Karpas-422 (cell line): ENCODE measurements at regions not wholly inside any gene's neighbourhood (a gene's known extent, or its start where the extent isn't known, plus 50 kb on each side); places are given as distances from the start of the nearest gene placed in this dataset.

Experiments used
- DNase-seq: peaks from one replicate; pipeline ENCODE4 v3.0.0-alpha.2; 2015
- H2AFZ ChIP-seq: fragments of 200-600 bp; sonication (generic); 2 replicates; pipeline ENCODE4 v1.6.1; 2014; ENCODE audit warnings: antibody characterized with exemption, low read length, mixed read lengths
- H3K27ac ChIP-seq: fragments of 200-600 bp; sonication (generic); 2 replicates; pipeline ENCODE4 v1.5.1; 2014; ENCODE audit warnings: mild to moderate bottlenecking, low read length, moderate library complexity
- H3K27me3 ChIP-seq: fragments of 200-600 bp; sonication (generic); 2 replicates; pipeline ENCODE4 v1.6.1; 2014; ENCODE audit warnings: low read length, mixed read lengths
- H3K36me3 ChIP-seq: fragments of 200-600 bp; sonication (generic); 2 replicates; pipeline ENCODE4 v1.6.1; 2014; ENCODE audit warnings: low read length, mixed read lengths; ENCODE audit not compliant: insufficient read depth
- H3K4me1 ChIP-seq: fragments of 200-600 bp; sonication (generic); 2 replicates; pipeline ENCODE4 v1.6.1; 2014; ENCODE audit warnings: mild to moderate bottlenecking, low read length, mixed read lengths
- H3K4me2 ChIP-seq: fragments of 200-600 bp; sonication (generic); 2 replicates; pipeline ENCODE4 v1.6.1; 2014; ENCODE audit warnings: low read length, low read depth, mild to moderate bottlenecking; ENCODE audit not compliant: poor library complexity, severe bottlenecking
- H3K4me3 ChIP-seq: fragments of 200-600 bp; sonication (generic); 2 replicates; pipeline ENCODE4 v1.5.1; 2014; ENCODE audit warnings: mild to moderate bottlenecking, antibody characterized with exemption, low read length, mixed read lengths
- H3K79me2 ChIP-seq: fragments of 200-600 bp; sonication (generic); 2 replicates; pipeline ENCODE4 v1.6.1; 2014; ENCODE audit warnings: mild to moderate bottlenecking, low read length, mixed read lengths
- H3K9ac ChIP-seq: fragments of 200-600 bp; sonication (generic); 2 replicates; pipeline ENCODE4 v1.6.0; 2014; ENCODE audit warnings: low read length
- H3K9me2 ChIP-seq: fragments of 200-600 bp; sonication (generic), shearing (Covaris generic); replicated peaks from 2 replicates; pipeline ENCODE4 v1.6.0; 2014; ENCODE audit warnings: mild to moderate bottlenecking, low read length, moderate library complexity; ENCODE audit not compliant: insufficient read depth
- H3K9me3 ChIP-seq: fragments of 300-700, 200-600 bp; sonication (generic); 2 replicates; pipeline ENCODE4 v1.6.1; 2014; ENCODE audit warnings: low read length, mixed read lengths
- H4K20me1 ChIP-seq: fragments of 200-600 bp; sonication (generic); 2 replicates; pipeline ENCODE4 v1.6.1; 2014; ENCODE audit warnings: mild to moderate bottlenecking, antibody characterized with exemption, low read length, low read depth; ENCODE audit not compliant: insufficient read depth

- DNase-seq: no peak
Observed at GRCh38 chr7:90005836-90006235, 148.4 kb upstream of the STEAP1 start.

GRCh38 chr7:90007001-90007654 is 147.1 kb upstream of the STEAP1 start:
- H3K79me2 ChIP-seq: no peaks in the 10 kb centered on the region
- no peak overlapping the region for H3K4me2 ChIP-seq
- no peaks in the 10 kb centered on the region for H3K36me3 ChIP-seq
- no peaks in the 10 kb centered on the region for H3K9me3 ChIP-seq
- no peak overlapping the region for H2AFZ ChIP-seq
- no peak overlapping the region for H3K4me3 ChIP-seq
- H3K27me3 ChIP-seq: no peaks in the 10 kb centered on the region
- no peaks in the 10 kb centered on the region for H3K9me2 ChIP-seq
- H3K27ac ChIP-seq: no peak overlapping the region
- DNase-seq: no peak
- H3K4me1 ChIP-seq: no peaks in the 10 kb centered on the region
- H4K20me1 ChIP-seq: no peaks in the 10 kb centered on the region
- no peak overlapping the region for H3K9ac ChIP-seq

More at GRCh38 chr7:90005836-90006235, 148.4 kb upstream of the STEAP1 start:
- Histone ChIP-seq H3K9ac (no peak overlapping the region), H3K36me3 (no peaks in the 10 kb centered on the region), H3K9me2 (no peaks in the 10 kb centered on the region), H3K27me3 (no peaks in the 10 kb centered on the region), H3K27ac (no peak overlapping the region), H3K4me3 (no peak overlapping the region), H2AFZ (no peak overlapping the region), H3K79me2 (no peaks in the 10 kb centered on the region), H3K4me1 (no peaks in the 10 kb centered on the region), H3K4me2 (no peak overlapping the region), H3K9me3 (no peaks in the 10 kb centered on the region), H4K20me1 (no peaks in the 10 kb centered on the region)

- H3K79me2 ChIP-seq: no peaks in the 10 kb centered on the region
- no peak overlapping the region for H3K27ac ChIP-seq
- H3K9ac ChIP-seq: no peak overlapping the region
- H4K20me1 ChIP-seq: no peaks in the 10 kb centered on the region
- no peaks in the 10 kb centered on the region for H3K9me2 ChIP-seq
- no peak overlapping the region for H2AFZ ChIP-seq
- no peaks in the 10 kb centered on the region for H3K36me3 ChIP-seq
- no peak overlapping the region for H3K4me3 ChIP-seq
- no peaks in the 10 kb centered on the region for H3K4me1 ChIP-seq
- no peak for DNase-seq
- no peak overlapping the region for H3K4me2 ChIP-seq
- H3K9me3 ChIP-seq: no peaks in the 10 kb centered on the region
- H3K27me3 ChIP-seq: no peaks in the 10 kb centered on the region
Observed at GRCh38 chr7:90007831-90008230, 146.4 kb upstream of the STEAP1 start.

GRCh38 chr7:90022213-90022612 is 132.1 kb upstream of the STEAP1 start:
- Histone ChIP-seq H3K9ac (no peak overlapping the region), H3K27ac (no peak overlapping the region), H3K79me2 (no peaks in the 10 kb centered on the region), H3K27me3 (no peaks in the 10 kb centered on the region), H3K4me2 (no peak overlapping the region), H3K4me3 (no peak overlapping the region), H3K9me3 (no peaks in the 10 kb centered on the region), H3K4me1 (no peaks in the 10 kb centered on the region), H3K36me3 (no peaks in the 10 kb centered on the region), H3K9me2 (0 out of 2 replicates have a peak, but pooled peaks cover 3% of the 10 kb centered on the region), H4K20me1 (no peaks in the 10 kb centered on the region), H2AFZ (no peak overlapping the region)
- no peak for DNase-seq

- H3K4me3 ChIP-seq: no peak overlapping the region
- H3K4me2 ChIP-seq: no peak overlapping the region
- H3K9ac ChIP-seq: no peak overlapping the region
- 0 out of 2 replicates have a peak, but pooled peaks cover 3% of the 10 kb centered on the region for H3K9me2 ChIP-seq
- no peaks in the 10 kb centered on the region for H3K27me3 ChIP-seq
- H2AFZ ChIP-seq: no peak overlapping the region
- no peak for DNase-seq
- H3K79me2 ChIP-seq: no peaks in the 10 kb centered on the region
- no peaks in the 10 kb centered on the region for H4K20me1 ChIP-seq
- H3K4me1 ChIP-seq: no peaks in the 10 kb centered on the region
- H3K36me3 ChIP-seq: no peaks in the 10 kb centered on the region
- H3K9me3 ChIP-seq: no peaks in the 10 kb centered on the region
- no peak overlapping the region for H3K27ac ChIP-seq
Observed at GRCh38 chr7:90025771-90026170, 128.5 kb upstream of the STEAP1 start.

GRCh38 chr7:90033850-90034249 is 120.4 kb upstream of the STEAP1 start:
- H3K9me3 ChIP-seq: no peaks in the 10 kb centered on the region
- H3K27ac ChIP-seq: no peak overlapping the region
- H3K4me2 ChIP-seq: no peak overlapping the region
- no peak overlapping the region for H3K9ac ChIP-seq
- H3K4me1 ChIP-seq: no peaks in the 10 kb centered on the region
- H2AFZ ChIP-seq: no peak overlapping the region
- H3K27me3 ChIP-seq: no peaks in the 10 kb centered on the region
- H4K20me1 ChIP-seq: no peaks in the 10 kb centered on the region
- no peak overlapping the region for H3K4me3 ChIP-seq
- no peaks in the 10 kb centered on the region for H3K79me2 ChIP-seq
- no peaks in the 10 kb centered on the region for H3K36me3 ChIP-seq
- no peak for DNase-seq
- no peaks in the 10 kb centered on the region for H3K9me2 ChIP-seq

- H3K9ac ChIP-seq: no peak overlapping the region
- no peaks in the 10 kb centered on the region for H4K20me1 ChIP-seq
- no peaks in the 10 kb centered on the region for H3K9me2 ChIP-seq
- no peaks in the 10 kb centered on the region for H3K27me3 ChIP-seq
- no peaks in the 10 kb centered on the region for H3K9me3 ChIP-seq
- no peaks in the 10 kb centered on the region for H3K36me3 ChIP-seq
- no peak overlapping the region for H2AFZ ChIP-seq
- DNase-seq: peak; percentile 25
- no peak overlapping the region for H3K4me2 ChIP-seq
- no peaks in the 10 kb centered on the region for H3K4me1 ChIP-seq
- H3K79me2 ChIP-seq: no peaks in the 10 kb centered on the region
- H3K27ac ChIP-seq: no peak overlapping the region
- no peak overlapping the region for H3K4me3 ChIP-seq
Observed at GRCh38 chr7:90053094-90053493, 101.2 kb upstream of the STEAP1 start.

GRCh38 chr7:90061077-90061476 is 93.2 kb upstream of the STEAP1 start:
- no peaks in the 10 kb centered on the region for H3K9me2 ChIP-seq
- H3K27me3 ChIP-seq: no peaks in the 10 kb centered on the region
- no peaks in the 10 kb centered on the region for H3K36me3 ChIP-seq
- H3K4me2 ChIP-seq: no peak overlapping the region
- no peak overlapping the region for H3K27ac ChIP-seq
- H3K4me3 ChIP-seq: no peak overlapping the region
- no peak overlapping the region for H2AFZ ChIP-seq
- H3K4me1 ChIP-seq: no peaks in the 10 kb centered on the region
- no peaks in the 10 kb centered on the region for H4K20me1 ChIP-seq
- no peaks in the 10 kb centered on the region for H3K9me3 ChIP-seq
- H3K9ac ChIP-seq: no peak overlapping the region
- no peaks in the 10 kb centered on the region for H3K79me2 ChIP-seq
- no peak for DNase-seq
